GM23338 (cell line): ENCODE measurements at regions not wholly inside any gene's neighbourhood (a gene's known extent, or its start where the extent isn't known, plus 50 kb on each side); places are given as distances from the start of the nearest gene placed in this dataset.

Experiments
- CREB1 ChIP-seq: fragments of 250-450 bp; sonication (Bioruptor Pico); IDR thresholded peaks from 2 replicates; pipeline ENCODE4 v1.5.0; 2020; ENCODE audit warnings: low read depth, mild to moderate bottlenecking, moderate library complexity
- CTCF ChIP-seq, 2 experiments: fragments of 200-600 bp in 1 of 2; sonication (generic) in 1 of 2; conservative IDR thresholded peaks; 2 replicates each; pipeline versions ENCODE4 v1.5.1 to v1.6.1; 2016 to 2017; ENCODE audit warnings: antibody characterized with exemption in 2 of 2, low read depth in 2 of 2, mild to moderate bottlenecking in 2 of 2, moderate library complexity in 1 of 2
- ETS1 ChIP-seq: IDR thresholded peaks from 2 replicates; pipeline ENCODE4 v1.6.1; 2016; ENCODE audit warnings: antibody characterized with exemption
- EZH2 ChIP-seq: fragments of 200-600 bp; sonication (generic); IDR thresholded peaks from one replicate; pipeline ENCODE4 v1.8.0; 2017; ENCODE audit warnings: antibody characterized with exemption, mild to moderate bottlenecking, low read depth; ENCODE audit not compliant: unreplicated experiment
- EZH2phosphoT487 ChIP-seq: fragments of 200-600 bp; sonication (generic); IDR thresholded peaks from one replicate; pipeline ENCODE4 v1.8.1; 2018; ENCODE audit warnings: antibody characterized with exemption; ENCODE audit not compliant: unreplicated experiment
- JUNB ChIP-seq: IDR thresholded peaks from one replicate; pipeline ENCODE4 v1.6.1; 2016; ENCODE audit warnings: antibody characterized with exemption; ENCODE audit not compliant: unreplicated experiment
- NANOG ChIP-seq: IDR thresholded peaks from 2 replicates; pipeline ENCODE4 v1.6.1; 2016; ENCODE audit warnings: antibody characterized with exemption, borderline replicate concordance
- POLR2AphosphoS5 ChIP-seq: IDR thresholded peaks from 2 replicates; pipeline ENCODE4 v1.6.1; 2016; ENCODE audit warnings: antibody characterized with exemption, low read depth
- REST ChIP-seq: IDR thresholded peaks from one replicate; pipeline ENCODE4 v1.6.1; 2018; ENCODE audit warnings: antibody characterized with exemption; ENCODE audit not compliant: unreplicated experiment
- STAT1 ChIP-seq: IDR thresholded peaks from one replicate; pipeline ENCODE4 v1.6.1; 2016; ENCODE audit warnings: antibody characterized with exemption; ENCODE audit not compliant: unreplicated experiment
- ZNF114 ChIP-seq: fragments of 250-450 bp; sonication (Bioruptor Pico); IDR thresholded peaks from 2 replicates; pipeline ENCODE4 v1.5.0; 2020; ENCODE audit warnings: mild to moderate bottlenecking, moderate library complexity
- ZNF331 ChIP-seq: fragments of 250-450 bp; sonication (Bioruptor Pico); IDR thresholded peaks from 2 replicates; pipeline ENCODE4 v1.5.0; 2020; ENCODE audit warnings: low read depth, mild to moderate bottlenecking, moderate library complexity
- ZNF462 ChIP-seq: fragments of 250-450 bp; sonication (Bioruptor Pico); IDR thresholded peaks from 2 replicates; pipeline ENCODE4 v1.5.0; 2020; ENCODE audit warnings: mild to moderate bottlenecking, moderate library complexity

- TF ChIP-seq REST (no peak), JUNB (no peak), CTCF (conservative IDR thresholded peaks at IDR 0.05; ENCODE audit: low read depth in 2 of 2) (no peak), POLR2AphosphoS5 (no peak), EZH2 (no peak), EZH2phosphoT487 (no peak), CREB1 (CRISPR knock-in tag) (no peak), STAT1 (no peak), ZNF114 (CRISPR knock-in tag) (no peak), ETS1 (no peak), ZNF462 (CRISPR knock-in tag) (no peak), NANOG (no peak), ZNF331 (CRISPR knock-in tag) (no peak)
Measured at GRCh38 chr13:73517766-73518165, 459.0 kb downstream of the KLF5 start.
